Astrocyte of the hippocampus (primary cell): ENCODE measurements at regions not wholly inside any gene's neighbourhood (a gene's known extent, or its start where the extent isn't known, plus 50 kb on each side); places are given as distances from the start of the nearest gene placed in this dataset.

Source experiments
- DNase-seq: peaks from one replicate; pipeline ENCODE4 v3.0.0; 2011; ENCODE audit warnings: low read depth, low spot score

DNA sequence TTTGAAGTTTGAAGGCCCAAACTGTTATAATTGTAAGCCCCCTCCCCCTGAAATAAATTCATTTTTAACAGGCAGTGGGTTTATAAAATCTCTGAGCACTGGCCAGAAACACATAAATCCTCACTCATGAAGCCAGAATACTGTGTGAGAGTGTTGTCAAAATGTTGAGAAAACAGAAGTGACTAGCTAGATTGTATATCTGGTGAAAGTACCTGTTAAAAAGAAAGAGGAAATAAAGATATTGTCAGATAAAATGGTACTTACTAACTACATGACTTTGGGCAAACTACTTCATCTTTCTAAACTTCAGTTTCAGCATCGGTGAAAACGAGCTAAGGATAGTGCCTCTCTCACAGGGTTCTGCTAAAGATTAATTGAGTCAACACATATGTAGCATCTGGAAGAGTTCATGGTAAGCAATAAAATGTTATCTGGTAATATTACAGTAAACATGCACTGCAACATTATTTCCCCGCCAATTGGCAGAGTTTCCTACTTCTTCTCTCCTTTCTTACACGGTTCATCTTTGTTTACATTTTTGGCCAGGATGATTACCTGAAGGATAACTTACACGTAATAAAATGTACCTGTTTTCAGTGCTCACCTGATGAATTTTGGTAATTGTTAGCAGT, 202.5 kb upstream of the CHRM2 start:
- no peak for DNase-seq

DNA sequence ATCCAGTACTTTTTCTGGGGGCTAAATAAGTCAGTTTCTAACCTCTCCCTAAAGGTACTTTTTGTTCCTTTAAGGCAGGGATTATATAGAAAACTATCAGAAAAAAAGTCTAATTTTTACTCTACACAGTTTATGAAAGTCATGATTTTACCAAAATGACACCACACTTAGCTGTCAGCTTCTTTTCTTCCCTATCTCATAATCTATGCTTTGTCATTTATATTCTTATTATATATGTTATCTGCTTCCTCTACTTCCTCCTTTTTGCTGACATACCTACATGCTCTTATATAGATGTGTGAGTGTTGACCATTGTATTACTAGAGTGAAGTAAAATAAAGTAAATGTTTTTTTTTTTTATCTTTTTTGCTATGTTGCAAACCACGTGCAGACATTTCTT, 203.9 kb upstream of the CHRM2 start:
- DNase-seq, result no peak

DNA sequence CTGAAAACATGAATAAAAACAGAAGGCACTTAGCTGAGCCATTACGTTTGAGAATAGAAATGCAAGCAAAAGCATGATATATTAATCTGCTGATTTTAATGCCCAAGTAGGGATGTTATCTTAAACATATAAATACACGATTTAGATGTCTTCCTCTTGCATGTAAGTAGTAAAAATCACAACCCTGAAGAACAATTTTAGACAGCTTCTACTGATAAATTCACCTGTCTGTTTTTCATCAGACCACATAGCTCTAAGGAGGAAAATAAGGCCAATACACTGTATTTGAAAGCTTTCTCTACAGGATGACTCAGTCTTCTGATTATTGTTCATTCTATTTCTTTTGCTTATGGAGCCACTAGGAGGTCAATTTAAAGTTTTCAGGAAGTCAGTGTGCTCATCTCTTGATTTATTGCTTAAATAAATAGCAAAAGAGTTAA, 210.9 kb upstream of the CHRM2 start:
- DNase-seq, result no peak

DNA sequence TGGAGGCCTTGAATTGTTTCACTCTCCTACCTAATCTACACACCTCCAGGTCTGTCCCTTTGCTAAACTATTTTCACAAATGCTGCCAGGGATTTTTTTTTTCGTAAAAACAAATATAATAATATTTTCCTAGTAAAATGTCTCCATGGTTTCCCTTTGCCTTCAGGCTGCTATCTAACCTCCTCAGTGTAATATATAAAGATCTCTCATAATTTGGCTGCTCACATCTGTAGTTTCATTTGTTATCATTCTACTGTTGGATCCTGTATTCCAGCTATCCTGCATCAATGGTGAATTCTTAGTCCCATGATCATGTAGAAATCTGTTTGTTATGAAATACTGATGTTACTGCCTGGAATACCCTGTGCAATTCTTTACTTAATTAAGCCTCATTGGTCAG, 211.9 kb upstream of the CHRM2 start:
- no peak for DNase-seq

DNA sequence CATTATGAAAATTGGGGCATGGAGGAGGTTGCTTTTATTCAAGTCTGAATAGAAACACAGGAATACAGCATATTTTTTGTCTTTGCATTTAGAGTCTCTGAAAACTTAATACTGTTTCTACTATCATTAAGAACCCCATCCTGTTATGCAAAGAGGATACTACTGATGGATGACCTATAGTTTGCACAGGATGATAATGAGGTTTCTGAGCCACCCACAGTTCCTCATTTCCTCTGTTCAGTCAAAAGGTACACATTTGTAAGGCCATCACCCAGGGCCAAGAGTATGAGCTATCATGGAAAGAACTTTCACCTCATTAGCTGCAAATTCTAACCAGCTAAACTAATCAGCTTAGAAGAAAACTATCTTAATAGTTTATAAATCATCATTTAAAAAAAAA, 213.0 kb upstream of the CHRM2 start:
- no peak for DNase-seq

DNA sequence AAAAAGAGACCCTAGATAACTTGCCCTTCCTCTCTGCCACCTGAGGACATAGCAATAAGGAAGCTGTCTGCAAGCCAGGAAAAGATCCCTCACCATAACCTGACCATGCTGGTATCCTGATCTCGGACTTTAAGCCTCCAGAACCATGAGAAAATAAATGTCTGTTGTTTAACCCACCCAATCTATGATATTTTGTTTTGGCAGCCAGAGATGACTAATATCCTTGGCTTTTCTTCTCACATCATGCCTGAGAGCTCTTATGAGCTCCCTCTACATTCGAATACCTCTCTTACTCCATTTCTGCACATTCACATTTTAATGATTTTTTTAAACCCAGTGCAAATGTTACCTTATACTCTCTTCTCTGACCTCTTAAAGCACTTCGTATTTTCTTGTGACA, 214.0 kb upstream of the CHRM2 start:
- DNase-seq, result peak; percentile 16

DNA sequence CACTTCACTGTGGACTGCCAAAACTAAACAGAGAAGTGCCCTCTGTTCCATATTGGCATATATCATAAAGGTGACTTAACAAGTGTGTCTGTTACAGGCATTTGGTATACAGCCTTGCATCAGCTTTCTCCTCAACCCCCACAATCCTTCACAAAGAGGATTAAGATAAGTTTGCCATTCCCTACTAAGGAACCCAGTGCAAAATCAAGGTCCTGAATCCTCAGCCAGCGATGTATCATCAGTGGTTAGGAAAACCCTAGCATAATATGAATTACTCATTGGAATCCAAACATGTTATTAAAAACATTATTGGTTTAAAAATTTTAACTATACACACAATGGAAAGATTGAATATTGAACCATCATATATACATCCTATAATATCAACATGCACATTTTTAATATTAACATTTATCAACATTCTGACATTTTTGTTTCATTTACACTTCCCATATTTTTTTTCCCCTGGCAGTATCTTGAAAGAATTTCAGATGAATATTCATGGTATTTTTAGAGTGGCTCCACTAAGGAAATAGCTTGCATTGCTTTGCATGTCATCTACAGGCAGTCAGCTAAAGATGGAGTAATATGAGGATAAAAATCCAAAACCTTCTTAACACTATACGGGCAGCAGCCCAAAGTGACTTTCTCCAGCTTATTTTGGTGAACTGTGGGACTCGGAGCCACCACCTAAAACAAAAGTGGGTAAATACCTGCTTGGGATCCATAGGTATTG, 215.6 kb upstream of the CHRM2 start:
- DNase-seq, result peak; percentile 12

DNA sequence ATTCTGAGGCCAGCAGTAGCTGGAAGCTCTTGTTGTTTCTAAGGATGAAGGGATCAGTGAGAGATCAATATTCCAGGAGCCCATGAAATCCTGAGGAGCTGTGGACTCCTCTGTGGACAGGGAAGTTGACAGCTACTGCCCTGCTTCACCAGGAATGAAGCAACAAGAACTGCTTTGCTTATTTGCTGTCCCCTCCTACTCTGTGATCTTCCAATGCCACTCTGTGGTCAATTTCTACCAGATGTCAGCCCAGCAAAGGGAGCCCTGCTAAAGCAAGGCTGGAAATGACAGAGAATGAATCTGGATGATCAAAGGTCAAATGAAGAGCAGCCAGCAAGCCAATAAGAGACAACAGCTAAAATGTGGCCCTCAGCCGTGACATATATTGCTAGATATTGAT, 227.5 kb upstream of the CHRM2 start:
- no peak for DNase-seq

DNA sequence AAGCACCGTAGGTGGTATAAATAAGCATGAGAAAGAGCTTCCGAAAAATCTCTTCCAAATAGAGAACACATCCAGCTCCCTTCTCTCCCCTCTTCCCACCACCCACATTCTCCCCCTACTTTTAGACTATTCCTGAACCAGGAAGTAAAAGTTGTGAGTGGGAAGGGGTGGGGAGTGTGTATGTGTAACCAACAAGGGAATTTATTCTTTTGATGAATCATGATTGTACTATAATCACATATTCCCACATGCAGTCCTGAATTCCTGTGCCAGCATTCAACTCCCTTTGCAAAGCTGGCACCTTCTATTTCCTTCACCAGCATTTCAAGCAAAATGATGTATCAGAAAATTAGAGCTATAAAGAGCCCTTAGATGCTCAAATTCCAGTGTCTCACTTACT, 230.6 kb upstream of the CHRM2 start:
- DNase-seq, result peak; percentile 16

DNA sequence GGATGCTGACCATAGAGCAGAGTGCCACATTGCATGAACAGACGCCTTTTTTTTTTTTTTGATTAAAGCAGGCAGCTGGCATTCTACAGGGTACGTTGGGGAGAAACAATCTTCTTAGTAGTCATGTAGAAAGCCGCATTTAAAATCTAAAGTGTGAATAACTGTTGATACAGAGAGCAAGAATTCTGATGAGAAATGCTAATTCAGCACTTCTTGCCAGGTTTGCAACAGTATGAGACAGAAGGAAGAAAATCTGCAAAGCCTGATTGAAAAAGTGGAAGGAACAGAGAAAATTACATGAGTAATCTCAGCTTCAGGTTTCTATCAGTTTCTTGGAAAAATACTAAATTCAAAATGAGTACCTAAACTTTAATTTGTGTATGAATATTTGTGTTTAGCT, 232.7 kb upstream of the CHRM2 start:
- no peak for DNase-seq

DNA sequence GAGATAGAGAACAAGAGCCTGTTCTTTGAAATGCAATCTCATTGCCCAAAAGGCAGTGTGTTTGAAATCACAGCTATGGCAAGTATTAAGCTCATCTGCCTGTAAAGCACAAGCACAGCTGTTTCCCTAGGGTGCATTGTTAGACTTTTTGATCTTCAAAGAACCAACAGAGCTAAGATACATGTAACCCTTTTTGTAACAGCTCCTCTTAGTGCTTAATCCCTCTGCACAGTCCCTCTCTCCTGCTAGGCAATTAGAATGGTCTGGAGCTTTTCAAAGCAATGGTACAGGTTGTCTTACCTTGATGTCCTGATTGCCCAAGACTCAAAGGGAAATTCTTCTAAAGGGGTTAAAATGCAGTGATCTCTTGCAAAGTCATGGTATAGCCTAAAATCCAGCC, 249.6 kb upstream of the CHRM2 start:
- DNase-seq, result no peak

DNA sequence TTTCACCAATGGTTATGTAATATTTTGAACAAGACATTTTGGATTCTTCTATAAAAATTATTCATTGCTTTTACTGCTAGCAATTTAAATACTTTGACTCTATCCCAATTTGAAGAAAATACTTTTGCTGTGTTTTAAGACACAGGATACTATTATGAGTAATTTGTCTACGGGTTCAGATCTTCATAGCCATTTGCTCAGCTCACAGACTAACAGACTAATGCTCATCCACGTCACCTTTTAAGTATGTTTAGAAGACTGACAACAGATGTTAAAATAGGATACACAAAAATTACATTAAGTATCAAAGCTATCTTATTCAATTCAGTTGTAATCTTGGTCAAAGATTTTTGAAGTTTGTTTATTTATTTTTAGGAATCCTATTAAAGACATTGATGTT, 251.3 kb upstream of the CHRM2 start:
- DNase-seq, result no peak

DNA sequence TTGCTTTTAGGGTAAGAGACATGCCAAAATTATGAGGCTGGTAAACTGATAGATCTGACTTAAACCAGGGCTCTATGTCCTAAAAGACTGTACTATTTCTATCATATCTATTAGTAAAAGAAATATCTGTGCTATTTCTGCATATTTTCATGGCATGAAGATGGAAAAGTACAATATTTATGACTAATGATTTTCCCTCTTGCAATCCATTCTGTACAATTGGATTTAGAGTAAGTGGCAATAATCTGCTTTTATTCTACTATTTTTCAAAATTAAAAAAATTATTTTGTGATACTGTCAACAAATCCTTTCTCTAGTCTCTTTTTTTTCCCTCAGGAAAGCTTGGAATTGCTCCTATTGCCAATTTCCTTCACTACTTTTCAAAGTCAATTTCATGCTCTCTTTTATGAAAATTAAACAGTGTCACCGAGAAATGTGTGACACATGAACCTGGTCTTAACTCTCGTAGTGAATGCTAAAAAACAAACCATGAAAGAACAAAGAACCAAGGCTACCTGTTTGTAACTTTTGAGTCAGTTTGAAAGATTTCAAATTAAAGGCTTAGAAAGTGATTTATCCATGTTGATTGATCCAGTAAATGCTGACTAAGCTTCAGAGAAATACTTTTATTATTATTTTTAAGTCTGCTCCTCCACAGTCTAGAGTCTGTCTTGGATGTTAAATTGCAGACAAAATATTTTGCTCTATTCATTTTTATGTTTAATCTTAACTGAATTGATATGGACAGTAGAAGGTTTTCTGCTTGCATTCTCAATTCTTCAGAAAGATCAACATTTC, 262.7 kb upstream of the CHRM2 start:
- no peak for DNase-seq

DNA sequence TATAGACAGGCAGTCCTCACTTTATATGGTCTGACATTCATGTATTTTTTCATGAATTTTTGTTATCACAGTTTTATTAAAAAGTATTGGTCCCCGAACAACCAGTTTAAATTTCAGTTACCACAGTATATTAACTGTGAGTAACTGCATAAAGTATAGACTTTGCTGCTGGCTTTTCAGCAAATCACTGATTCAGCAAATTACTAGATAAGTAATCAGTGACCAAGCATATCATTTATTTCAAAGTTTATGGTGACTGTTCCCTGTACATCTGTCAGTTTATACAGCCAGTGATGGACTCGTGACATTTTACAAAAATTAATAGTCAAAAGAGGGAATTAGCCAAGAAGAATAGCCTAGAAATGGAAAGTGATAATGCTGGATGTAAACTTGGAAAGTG, 266.7 kb upstream of the CHRM2 start:
- DNase-seq, result no peak

DNA sequence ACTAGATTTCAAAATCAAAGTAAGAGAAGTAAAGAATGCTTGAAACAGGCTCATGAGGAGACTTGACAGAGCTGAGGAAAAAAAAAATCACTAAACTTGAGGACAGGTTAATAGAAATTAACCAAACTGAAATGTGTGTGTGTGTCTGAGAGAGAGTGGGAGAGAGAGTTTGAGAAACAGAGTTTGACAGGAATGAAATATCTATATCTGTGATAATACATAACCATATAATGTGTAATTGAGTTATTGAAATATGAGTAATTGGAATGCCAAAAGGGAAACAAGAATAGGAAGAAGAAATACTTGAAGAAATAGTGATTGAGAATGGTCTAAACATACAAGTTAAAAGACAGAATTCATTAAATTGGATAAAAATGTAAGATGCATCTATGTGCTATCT, 268.0 kb upstream of the CHRM2 start:
- no peak for DNase-seq

DNA sequence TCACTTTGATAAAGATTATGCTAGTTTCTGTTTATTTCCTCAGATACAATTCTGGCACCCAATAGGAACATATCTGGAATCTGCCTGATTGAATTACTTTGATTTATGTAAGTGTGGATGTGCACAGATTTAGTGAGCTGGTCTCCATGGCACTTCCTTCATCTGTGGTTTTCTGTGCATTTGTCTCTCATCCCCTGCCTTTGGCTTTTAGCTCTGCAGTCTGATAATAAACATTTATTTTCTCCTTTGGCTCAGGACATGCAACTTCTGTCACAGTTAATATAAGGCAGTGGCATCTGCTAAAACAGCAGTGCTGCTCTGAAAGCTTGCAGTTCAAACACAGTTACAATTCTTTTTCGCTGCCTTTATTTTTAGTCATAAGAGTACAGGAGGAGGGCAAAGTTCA, 273.7 kb upstream of the CHRM2 start:
- DNase-seq, result no peak

DNA sequence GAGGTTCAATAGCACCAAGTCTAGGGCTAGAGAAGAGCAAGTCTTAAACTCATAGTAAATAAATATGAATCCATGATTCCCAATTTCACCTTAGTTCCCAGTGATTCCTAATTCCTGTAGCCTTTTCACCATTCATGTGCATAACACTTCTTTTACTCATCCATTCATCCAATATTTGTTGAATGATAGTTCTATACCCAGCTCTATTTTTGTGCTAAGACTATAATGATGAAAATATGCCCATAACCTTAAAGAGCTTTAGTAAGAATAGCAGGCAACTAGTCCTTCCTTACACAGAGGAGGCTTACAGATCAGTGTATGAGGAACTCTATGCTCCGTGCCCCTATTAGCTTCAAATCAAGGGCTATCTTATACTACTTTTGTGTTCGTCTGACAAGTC, 280.2 kb upstream of the CHRM2 start:
- DNase-seq, result no peak

DNA sequence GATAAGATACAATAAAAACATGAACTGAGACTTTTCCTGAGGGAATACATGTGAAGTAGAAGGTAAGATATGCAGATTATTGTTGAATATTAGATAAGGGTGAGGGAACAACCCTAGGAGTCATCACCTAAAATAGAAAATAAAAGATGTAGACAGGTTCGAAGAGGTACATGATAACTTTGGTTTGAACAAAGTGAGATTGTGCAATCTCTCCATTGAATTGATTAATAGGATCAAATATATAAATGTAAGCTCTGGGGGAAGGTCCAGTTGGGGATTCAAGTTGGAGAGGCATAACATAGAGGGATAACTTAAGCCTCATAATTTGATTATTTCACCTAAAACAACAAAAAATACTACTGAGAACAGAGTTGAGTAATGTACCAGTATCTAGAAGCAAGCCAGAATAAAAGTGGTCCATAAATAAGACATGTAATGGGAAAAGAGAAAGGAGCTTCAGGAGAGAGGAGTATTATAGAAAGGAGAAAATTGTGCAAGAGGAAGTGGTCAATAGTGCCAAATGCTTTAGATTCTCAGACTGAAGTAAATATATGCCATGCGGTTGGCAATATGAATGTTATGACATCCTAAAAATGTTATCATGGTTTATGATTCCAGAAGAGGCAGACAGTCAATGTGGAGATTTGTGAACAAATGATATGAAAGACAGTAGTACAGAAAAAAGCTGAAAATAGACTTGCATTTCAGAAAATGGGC, 282.3 kb upstream of the CHRM2 start:
- no peak for DNase-seq

DNA sequence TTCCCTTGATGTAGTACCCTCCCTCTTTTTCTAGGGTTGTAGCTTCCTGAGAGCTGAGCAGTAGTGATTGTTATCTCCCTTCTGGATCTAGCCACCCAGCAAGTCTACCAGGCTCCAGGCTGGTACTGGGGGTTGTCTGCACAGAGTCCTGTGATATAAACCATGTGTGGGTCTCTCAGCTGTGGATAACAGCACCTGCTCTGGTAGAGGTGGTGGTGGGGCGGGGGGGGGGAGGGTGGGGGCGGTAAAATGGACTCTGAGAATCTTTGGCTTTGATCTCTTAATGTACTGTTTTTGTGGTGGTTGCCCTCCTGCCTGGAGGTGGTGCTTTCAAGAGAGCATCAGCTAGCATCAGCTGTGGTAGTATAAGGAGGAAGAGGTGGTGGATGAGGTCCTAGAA, 302.0 kb upstream of the CHRM2 start:
- no peak for DNase-seq

DNA sequence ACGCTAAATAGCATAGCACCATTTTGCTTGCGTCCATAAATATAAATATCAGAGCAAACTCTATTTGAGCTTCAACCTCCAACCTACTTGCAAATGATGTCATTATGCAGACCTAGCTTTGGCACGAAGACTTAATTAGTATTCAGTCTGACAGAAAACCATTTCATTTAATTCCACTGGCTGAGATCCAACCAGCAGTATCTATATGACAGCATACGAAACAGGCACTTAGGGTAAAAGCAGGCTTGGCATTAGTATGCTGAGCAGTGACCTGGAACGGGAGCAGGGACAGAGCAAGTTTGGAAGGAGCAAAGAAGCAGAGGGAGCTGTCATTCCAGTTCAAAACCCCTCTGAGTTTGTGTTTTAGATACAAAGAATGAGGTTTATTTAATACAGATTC, 312.5 kb upstream of the CHRM2 start:
- peak; percentile 57 for DNase-seq

DNA sequence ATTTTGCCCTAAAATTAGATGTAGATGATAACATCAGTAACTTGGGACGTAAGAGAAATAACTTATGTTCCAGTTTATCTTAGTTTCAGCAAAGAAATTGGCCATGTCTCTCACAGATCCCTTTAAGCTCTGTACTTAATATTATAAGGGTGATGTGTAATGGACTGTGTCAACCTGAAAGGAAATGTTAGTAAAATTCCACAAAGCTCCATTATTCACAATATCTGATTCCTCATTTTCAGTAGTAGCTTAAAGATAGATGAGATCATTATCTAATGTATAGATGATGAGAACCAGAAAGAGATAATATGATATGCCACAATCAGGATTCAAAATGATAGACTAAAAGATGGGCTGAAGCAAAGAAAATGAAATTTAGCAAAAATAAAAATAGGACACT, 316.8 kb upstream of the CHRM2 start:
- DNase-seq, result no peak

DNA sequence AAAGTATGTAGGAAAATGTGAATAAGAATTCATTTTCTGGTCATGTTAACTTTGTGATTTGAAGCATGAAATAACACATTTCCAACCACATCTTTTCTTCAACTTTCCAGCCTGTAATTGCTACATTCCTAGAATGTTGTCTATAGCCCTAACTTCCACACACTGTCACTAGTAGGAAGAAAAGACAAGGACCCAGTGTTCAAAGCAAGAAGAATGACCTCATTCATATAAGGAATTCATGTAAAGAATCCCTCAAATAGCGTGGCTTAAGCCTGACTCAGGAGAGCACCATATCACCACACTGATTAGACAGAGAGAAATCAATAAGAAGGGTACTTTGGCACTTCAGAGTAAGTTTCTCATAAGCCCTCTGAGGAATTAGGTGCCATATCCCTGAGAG, 318.7 kb upstream of the CHRM2 start:
- DNase-seq, result peak; percentile 23
